HFFc6 (cell line): ENCODE measurements at regions not wholly inside any gene's neighbourhood (a gene's known extent, or its start where the extent isn't known, plus 50 kb on each side); places are given as distances from the start of the nearest gene placed in this dataset.
"Not testable (repeated sequence)": the region's sequence is repeated elsewhere in the genome, so short reads cannot be mapped to it uniquely, and the experiment has no call there.

Experiments used
- DNase-seq: peaks from one replicate; pipeline ENCODE4 v3.0.0-alpha.2; 2018
- H3K27ac Mint-ChIP-seq: 2 replicates; pipeline ENCODE4 v1.8.0; 2020; ENCODE audit warnings: mild to moderate bottlenecking, mixed read lengths
- H3K27me3 Mint-ChIP-seq: 2 replicates; pipeline ENCODE4 v1.8.0; 2021; ENCODE audit warnings: mild to moderate bottlenecking, moderate library complexity, mixed read lengths; ENCODE audit not compliant: insufficient read depth
- H3K36me3 Mint-ChIP-seq: 2 replicates; pipeline ENCODE4 v1.8.0; 2021; ENCODE audit warnings: low read depth, mixed read lengths
- H3K4me1 Mint-ChIP-seq: 2 replicates; pipeline ENCODE4 v1.8.0; 2020; ENCODE audit warnings: low read depth, mixed read lengths
- H3K4me3 Mint-ChIP-seq: 2 replicates; pipeline ENCODE4 v1.8.0; 2020; ENCODE audit warnings: mild to moderate bottlenecking, moderate library complexity, mixed read lengths
- H3K9me3 Mint-ChIP-seq: 2 replicates; pipeline ENCODE4 v1.8.0; 2020; ENCODE audit warnings: mild to moderate bottlenecking, mixed read lengths
- CTCF ChIP-seq: fragments of 200-600 bp; sonication (generic); IDR thresholded peaks from 2 replicates; pipeline ENCODE4 v1.5.0; 2021; ENCODE audit warnings: antibody characterized with exemption, mild to moderate bottlenecking

DNA sequence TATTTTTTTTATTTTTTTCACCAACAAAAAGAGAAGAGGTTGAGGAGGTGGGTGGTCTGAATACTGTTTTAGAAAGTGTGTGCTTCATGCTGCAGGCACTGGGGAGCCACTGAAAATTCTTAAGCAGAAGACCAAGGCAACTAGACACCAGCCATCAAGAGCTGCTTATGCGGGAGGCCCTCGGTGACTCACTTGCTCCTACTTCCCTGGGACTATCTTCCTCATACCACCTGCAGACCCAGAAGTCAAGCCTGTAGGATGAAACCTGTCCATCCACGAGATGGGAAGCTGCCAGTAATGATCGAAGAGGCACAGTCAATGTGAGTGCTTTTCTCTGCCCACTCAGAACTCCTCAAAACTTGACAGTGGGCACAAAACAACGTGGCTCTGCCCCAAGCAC is 125.8 kb upstream of the SLC44A1 start:
- H3K27me3 Mint-ChIP-seq, result peaks cover 2% of the 10 kb centered on the region
- peaks cover 8% of the 10 kb centered on the region for H3K4me1 Mint-ChIP-seq
- H3K4me3 Mint-ChIP-seq, result no peak overlapping the region
- no peaks in the 10 kb centered on the region for H3K36me3 Mint-ChIP-seq
- no peak for TF ChIP-seq CTCF
- H3K9me3 Mint-ChIP-seq, result no peaks in the 10 kb centered on the region
- no peak for DNase-seq
- no peak overlapping the region for H3K27ac Mint-ChIP-seq

DNA sequence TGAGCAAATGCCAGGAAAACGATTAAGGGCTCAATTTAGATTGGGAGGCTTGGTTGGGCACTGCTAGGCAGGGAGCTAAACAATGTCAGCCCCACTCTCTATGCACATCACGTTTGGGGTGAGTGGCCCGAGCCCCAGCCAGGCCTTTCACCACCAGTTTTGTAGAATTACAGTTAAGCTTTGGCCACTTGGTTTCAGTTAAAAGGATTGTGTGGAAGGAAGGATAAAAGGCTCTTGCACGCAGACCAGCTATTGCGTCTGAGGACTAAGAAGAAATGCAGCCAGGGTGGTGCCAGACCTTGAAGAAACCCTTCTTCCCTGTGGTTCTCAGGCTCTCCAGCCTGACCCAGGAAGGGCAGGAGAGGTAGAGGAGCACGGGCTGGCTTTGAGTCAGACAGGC is 125.3 kb upstream of the SLC44A1 start:
- peaks cover 3% of the 10 kb centered on the region for H3K27me3 Mint-ChIP-seq

DNA sequence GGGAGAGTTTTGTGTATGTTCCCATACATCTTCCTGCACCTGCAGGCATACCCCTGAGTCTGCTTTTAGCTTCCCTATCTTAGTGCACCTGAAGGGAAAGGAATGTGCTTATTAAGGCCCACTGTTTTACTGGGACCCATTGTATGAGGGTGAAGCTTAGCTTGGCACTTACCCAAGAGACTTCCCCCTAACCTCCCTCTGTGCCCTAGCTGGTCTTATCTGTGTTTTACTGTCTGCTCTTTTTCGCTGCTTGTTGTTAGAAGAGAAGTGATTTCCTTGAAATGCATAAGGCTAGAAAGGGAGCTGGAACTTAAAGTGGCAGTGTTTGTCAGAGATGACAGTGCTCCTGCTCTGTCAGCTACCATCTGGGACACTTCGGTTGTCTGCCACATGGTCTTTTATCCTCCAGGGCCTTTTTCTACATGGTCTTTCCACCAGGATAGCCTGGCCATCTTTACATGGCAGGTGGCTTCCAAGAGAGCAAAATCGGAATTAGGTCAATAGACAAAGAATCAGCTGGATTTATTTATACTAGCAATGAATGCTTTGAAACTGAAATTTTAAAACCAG is 122.5 kb upstream of the SLC44A1 start:
- Mint-ChIP-seq H3K36me3 (no peaks in the 10 kb centered on the region), H3K4me1 (peaks cover 12% of the 10 kb centered on the region), H3K27me3 (peaks cover 3% of the 10 kb centered on the region; the same call in 1 of the 2 replicates), H3K27ac (no peak overlapping the region), H3K9me3 (no peaks in the 10 kb centered on the region), H3K4me3 (no peak overlapping the region)
- DNase-seq, result no peak
- TF ChIP-seq CTCF, result no peak

More for the DNA sequence above, 125.3 kb upstream of the SLC44A1 start:
- H3K27ac Mint-ChIP-seq, result no peak overlapping the region
- H3K9me3 Mint-ChIP-seq, result no peaks in the 10 kb centered on the region
- H3K4me3 Mint-ChIP-seq, result no peak overlapping the region
- TF ChIP-seq CTCF, result no peak
- H3K36me3 Mint-ChIP-seq, result no peaks in the 10 kb centered on the region
- no peak for DNase-seq
- peaks cover 8% of the 10 kb centered on the region for H3K4me1 Mint-ChIP-seq

DNA sequence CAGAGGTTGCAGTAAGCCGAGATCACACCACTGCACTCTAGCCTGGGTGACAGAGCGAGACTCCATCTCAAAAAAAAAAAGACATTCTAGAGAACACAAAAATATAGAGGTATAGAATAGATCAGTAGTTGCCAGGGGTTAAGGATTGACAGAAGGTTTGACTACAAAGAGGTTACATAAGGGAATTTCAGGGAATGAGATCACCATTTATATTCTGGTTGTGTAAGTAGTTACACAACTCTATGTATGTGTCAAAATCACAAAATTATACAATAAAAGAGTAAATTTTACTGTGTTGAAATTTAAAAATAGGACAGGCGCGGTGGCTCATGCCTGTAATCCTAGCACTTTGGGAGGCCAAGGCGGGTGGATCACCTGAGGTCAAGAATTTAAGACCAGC is 119.9 kb upstream of the SLC44A1 start:
- H3K36me3 Mint-ChIP-seq, H3K9me3 Mint-ChIP-seq, H3K27ac Mint-ChIP-seq, H3K27me3 Mint-ChIP-seq, H3K4me3 Mint-ChIP-seq, DNase-seq: not testable (repeated sequence)
- peaks cover 34% of the 10 kb centered on the region for H3K4me1 Mint-ChIP-seq

DNA sequence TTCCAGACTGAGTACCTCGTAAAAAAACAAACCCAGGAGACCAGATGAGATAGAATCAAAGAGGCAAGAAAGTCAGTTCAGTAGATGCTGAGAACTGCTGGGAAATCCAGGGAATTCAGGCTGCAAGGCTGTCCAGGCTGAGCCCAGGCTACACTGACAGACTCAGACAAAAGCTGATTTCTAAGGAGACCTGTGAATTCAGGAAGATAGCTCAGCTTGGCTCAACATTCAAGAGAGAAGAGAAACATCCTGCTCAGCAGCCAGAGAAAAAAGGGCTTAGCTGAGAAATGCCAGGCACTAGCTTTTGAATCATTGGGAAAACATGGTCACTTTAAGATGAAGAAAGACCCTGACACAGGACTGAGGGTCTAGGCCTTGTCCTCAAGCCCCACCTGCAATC is 118.2 kb upstream of the SLC44A1 start:
- Mint-ChIP-seq H3K27me3 (peaks cover 1% of the 10 kb centered on the region; the same call in 1 of the 2 replicates), H3K36me3 (peaks cover 6% of the 10 kb centered on the region), H3K9me3 (no peaks in the 10 kb centered on the region), H3K4me1 (peaks cover 44% of the 10 kb centered on the region), H3K4me3 (no peak overlapping the region), H3K27ac (peak overlapping the region; percentile 67)
- no peak for DNase-seq
- no peak for TF ChIP-seq CTCF

DNA sequence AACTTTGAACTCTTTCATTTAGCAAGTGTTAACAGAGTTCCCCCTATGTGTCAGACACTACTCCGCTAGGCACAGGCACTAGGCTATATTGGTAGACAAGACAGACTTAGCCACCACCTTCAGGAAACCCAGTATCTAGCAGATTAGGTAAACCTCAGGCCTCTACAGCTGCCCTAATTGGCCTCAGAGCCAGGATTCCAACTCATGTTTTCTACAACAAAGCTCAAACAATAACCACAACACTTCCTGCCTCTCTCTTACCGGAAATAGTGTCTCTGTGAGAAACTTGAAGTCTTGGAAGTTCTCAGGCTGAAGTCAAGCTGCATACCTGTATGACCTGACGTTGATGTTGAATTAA is 116.6 kb upstream of the SLC44A1 start:
- H3K4me1 Mint-ChIP-seq, result peaks cover 60% of the 10 kb centered on the region
- H3K36me3 Mint-ChIP-seq, result peaks cover 6% of the 10 kb centered on the region
- H3K9me3 Mint-ChIP-seq, result no peaks in the 10 kb centered on the region
- H3K27me3 Mint-ChIP-seq, result peaks cover 1% of the 10 kb centered on the region; the same call in 1 of the 2 replicates
- DNase-seq, result peak; percentile 10
- TF ChIP-seq CTCF, result no peak
- H3K27ac Mint-ChIP-seq, result peak overlapping the region; percentile 88; the same call in 1 of the 2 replicates
- no peak overlapping the region for H3K4me3 Mint-ChIP-seq
